Fibroblast of skin of left quadriceps (primary cell): ENCODE measurements at regions not wholly inside any gene's neighbourhood (a gene's known extent, or its start where the extent isn't known, plus 50 kb on each side); places are given as distances from the start of the nearest gene placed in this dataset.

ENCODE experiments used
- DNase-seq, 2 experiments: peaks; one replicate each; pipeline ENCODE4 v3.0.0-alpha.2; 2013; ENCODE audit warnings: low read depth in 2 of 2

DNA sequence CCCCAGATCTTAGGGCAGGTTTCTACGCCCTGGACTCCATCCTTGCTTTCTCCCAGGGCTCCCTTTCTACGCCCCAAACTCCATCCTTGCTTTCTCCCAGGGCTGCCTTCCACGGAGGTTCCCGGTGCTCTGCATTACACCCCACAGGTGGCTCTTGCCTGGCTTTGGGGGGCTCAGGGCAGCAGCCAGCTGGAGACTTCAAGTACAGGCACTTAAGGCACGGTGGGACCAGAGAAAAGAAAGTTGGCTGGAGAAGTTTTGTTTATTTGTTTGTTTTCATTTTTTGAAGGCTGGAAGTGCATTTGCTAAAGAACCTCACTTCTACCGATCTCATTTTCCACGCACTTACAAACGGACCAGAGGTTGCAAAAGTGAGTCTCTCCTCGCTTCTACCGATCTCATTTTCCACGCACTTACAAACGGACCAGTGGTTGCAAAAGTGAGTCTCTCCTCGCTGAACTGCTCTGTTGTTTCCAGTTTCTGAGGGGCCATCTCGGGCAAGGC lies 103.8 kb upstream of the MED13L start:
- no peak for DNase-seq

DNA sequence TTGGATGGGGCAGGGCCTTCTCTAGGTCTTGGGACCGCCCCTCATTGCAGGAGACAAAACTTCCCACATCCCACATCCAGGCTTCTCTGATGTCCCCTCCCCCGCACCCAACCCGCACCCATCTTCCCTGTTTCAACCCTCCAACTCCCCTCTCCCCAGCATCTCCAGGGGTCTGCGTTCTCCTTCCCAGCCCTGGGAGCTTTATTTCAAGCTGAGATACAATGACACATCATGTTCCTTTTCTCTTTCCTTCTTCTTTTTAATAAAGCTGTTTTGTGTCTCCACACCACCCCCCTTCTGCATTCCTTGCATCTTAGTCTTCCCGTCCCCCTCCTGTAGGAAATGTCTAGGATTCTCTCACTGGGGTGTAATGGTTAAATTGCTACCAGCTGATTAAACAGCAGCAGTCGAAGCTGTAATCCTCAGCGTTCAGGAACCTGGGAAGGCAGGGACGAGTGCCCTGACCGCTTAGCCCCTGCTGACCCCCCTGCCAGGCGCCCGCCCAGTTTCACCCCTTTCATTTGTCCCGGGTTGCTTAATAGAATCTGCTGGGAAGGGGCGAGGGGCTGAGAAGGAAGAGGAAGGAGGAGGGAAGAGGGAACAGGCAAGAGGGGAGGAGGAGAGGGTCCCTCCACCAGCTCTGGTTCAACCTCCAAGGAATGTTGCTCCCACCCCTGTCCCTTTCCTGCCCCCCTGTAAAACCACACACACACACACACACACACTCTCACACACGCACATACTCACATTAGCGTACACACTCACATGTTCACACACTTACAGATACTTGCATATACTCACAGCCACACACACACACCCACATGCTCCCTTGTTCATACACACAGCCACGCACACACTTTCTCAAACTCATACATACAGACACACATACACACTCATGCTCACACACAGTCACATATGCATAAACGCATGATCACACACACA lies 104.5 kb upstream of the MED13L start:
- DNase-seq, result peak; percentile 98 to 99

DNA sequence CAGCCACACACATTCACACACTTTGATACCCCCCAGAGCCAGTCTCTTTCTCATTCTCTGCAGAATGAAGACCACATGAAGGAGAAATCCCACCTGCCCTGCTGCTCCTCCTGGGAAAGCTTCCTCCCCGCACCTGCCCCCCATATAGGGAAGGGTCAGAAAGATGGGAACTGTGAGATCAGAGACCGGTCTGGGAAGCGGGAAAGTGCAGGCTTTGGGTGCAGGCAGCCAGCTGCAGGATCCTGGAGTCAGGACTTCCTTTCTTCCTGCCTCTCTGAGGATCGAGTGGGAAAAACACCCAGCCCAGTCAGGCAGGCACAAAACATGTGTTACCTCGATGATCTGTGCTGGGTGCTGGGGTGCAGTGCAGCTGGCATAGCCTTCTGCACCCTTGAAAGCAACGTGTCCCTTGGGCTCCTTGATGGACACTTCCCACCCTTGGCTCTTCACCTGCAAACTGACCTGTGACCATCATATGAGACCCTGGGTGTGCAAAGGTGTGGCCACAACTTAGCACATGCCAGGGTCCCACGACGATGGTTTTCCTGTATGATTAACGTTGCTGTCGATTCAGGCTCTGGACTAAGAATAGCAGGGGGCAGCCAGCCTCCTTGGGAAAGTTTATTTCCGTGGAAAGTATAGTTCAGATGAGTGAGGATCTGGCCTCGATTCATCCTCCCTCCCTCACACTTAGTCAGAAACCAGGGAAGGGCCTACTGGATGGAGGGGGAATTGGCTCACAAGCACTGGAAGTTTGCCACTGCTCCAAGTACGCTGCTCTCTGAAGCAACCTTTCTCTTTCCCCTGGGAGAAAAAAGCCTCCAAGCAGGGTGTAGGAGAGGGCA lies 105.4 kb upstream of the MED13L start:
- peak; percentile 98 for DNase-seq

DNA sequence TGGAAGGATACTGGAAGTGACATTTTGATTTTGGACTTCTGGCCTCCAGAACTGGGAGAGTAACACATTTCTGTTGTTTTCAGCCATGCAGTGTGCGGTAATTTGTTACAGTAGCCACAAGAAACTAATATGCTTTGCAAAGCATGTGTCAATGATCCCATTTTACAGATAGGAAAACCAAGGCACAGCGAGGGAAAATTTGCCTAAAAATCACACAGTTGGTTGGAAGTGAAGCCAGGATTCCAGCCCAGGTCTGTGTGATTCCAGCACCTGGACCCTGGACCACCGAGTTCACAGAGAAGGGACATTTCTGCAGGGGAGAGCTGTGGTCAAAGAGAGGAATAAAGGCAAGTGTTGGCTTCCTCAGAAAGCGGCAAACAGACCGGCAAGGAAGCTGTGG lies 106.7 kb upstream of the MED13L start:
- DNase-seq, result no peak

DNA sequence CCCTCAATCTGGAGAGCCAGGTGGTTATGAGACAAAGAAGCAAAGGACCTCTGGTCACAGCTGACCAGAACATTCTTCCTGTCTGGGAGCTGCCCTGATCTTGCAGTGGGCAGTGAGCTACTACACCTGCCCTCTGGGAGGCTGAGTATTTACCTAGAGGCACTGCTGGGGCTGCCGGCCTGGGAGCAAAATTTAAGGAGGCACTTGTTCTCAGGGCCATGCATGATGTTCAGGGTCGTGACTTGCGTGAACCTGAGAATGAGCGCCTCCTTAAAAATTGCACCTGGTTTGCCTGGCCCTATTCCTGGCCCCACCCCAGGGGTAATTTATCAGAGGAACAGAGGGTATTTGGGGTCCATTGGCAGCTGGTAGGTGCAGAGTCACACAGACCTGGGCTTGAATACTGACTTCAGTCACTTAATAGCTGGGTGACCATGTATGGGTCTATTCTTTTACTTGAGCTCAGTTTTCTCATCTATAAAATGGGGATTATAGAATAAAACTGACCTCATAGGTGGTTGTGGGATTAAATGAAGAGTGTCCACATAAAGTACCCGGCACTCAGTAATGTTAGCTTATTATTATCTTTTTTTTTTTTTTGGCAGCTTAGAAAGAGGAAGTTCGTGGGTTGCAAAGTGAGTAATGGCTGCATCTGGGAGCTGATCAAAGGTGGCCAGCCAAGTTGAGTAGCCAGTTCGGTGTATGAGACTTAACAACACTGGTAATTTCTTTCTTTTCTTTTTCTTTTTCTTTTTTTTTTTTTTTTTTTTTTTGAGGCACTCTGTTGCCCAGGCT lies 107.4 kb upstream of the MED13L start:
- no peak for DNase-seq

DNA sequence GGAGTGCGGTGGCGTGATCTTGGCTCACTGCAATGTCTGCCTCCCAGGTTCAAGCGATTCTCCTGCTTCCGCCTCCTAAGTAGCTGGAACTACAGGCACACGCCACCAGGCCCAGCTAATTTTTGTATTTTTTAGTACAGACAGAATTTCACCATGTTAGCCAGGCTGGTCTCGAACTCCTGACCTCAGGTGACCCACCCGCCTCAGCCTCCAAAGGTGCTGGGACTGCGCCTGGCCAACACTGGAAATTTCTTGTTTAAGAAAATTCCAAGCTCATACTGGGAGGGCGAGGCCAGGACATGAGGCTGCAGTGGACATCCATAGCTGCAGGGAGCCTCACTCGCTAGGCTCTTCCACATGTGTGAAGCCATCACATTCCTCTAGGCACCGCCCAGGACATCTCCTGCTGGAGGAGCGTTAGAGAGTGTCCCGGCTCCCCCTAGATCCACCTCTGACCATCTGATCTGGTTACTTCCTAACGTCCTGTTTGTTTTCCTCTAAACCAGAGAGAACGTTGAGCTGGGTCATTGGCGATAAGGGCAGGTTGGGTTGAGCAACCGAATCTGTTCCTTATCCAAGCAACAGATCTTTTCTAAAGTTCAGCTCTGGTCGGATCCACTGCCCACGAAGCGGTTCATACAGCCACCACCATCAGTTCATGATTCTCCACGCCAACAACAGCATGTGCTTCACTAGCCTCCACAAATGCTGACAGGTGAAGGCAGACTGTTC lies 108.2 kb upstream of the MED13L start:
- DNase-seq, result no peak

DNA sequence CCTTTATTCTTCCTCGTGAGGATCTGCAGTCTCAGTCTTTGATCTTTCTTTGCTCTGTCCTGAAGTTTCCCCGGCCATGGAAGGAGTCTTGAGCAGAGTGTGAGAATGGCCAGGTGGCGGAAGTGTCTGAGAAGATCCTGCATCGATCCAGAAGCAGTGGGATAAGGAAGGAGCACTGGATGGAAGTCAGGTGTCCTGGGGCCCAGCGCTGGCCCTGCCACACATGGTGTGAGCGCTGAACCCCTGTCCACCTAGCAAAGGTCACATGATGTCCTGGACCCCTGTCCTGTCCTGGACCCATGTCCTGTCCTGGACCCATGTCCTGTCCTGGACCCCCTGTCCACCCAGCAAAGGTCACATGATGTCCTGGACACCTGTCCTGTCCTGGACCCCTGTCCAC lies 111.8 kb upstream of the MED13L start:
- no peak for DNase-seq

DNA sequence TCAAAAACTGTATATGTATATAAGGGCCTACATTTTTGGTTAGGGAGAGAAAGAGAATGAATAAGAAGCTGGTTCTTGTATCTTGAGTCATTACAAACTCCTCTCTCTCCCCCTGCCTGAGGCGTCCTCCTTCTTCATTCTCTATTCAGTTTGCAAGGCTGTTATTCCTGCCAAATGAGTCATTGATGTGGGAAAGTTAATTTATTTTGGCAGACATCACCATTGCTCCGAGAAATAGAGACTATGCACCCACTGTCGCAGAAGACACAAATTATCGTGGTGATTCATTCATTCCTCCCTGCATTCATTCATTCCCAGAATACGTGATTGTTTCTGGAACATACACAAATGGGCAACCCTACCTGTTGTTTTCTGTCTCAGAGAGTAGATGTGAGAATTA lies 112.5 kb upstream of the MED13L start:
- peak; percentile 93 for DNase-seq

DNA sequence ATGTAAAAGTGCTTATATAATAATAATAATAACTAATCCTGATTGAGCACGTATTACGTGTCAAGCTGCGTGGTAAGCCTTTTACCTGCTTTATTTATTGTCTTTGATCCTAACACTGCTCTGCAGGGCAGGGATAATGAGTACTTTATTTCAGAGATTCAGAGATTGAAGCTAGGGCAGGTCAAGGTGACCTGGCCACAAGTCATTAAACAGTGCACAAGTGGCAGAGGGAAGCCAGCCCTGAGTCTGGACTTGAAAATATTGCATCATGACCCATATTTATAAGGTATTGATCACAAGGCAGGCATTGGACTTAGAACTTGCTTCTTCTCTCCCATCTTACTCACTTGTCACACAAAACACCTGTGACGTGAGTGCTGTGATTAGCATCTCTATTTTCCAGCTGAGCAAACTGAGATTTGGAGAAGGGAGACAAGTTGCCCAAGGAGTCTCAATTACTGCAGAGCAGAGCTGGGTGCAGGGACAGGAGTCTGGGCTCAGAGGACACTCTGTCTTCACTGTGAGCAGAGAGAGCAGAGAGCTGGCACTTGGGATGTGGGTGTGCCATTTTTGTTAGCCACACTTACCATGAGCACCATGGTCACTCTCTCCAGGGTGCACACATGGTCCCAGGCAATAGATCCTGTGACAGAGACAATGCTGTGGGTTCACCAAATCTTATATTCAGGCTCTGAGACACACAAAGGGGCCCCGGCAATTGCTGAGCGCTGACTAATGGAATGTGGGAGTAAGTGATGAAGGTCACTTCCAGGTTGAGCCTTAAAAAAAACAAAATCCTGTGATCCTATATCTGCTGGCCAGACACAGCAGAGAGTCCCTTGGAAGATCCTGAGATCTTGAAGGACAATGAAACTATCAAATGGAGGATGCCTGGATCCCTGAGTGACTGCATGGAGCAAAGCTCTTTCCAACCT lies 113.2 kb upstream of the MED13L start:
- no peak for DNase-seq

DNA sequence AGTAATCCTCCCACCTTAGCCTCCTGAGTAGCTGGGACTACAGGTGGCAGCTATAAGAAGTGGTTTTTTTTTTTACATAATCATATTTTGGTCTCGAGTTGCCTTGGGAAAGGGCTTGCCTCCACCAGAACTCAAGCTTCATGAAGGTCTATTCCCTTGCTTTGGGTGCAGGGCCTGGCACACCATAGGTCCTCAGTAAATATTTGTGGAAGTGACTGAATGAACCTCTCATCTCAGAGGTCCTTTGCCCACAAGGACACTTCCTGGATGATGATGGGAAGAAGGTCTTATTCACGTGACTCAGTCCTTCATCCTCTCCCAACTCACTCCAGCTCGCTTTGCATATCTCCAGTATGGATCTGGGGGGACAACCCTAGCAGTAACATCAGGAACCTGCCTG lies 114.0 kb upstream of the MED13L start:
- DNase-seq, result no peak

DNA sequence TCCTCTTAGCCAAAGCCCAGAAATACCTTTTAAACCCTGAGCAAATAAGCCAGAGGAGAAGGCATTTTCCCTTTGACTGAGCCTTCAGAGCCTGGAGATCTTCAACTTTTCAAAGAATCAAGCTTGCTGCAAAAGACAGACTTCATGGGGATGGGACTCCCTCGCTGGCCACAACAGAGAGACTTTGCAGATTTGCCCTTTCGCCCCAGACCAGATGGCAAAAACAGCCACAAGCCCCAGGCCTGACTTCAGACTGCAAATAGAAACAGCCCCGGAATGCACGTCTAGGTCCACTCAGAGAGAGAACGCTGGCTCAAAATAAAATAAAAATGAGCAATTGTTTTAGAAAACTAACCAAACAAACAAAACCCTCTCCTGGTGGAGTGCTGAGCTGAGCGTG lies 114.6 kb upstream of the MED13L start:
- no peak for DNase-seq

DNA sequence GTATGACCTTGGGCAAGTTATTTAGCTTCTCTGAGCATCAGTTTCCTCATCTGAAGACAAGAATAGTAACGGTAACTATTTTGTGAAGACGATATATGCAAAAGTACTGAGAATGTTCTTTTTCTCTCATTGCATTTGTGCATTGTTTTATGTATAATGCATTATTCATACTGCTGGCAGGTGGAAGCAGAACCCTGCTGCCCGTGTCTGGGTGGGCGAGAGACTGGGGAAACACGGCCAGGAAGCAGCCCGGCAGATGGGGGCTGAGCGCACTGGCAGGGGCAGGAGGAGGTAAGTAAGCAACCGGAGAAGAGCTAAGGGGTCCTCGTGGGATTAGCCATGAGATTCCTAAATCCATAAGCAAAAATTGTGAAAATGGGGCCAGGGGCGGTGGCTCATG lies 115.8 kb upstream of the MED13L start:
- no peak for DNase-seq

DNA sequence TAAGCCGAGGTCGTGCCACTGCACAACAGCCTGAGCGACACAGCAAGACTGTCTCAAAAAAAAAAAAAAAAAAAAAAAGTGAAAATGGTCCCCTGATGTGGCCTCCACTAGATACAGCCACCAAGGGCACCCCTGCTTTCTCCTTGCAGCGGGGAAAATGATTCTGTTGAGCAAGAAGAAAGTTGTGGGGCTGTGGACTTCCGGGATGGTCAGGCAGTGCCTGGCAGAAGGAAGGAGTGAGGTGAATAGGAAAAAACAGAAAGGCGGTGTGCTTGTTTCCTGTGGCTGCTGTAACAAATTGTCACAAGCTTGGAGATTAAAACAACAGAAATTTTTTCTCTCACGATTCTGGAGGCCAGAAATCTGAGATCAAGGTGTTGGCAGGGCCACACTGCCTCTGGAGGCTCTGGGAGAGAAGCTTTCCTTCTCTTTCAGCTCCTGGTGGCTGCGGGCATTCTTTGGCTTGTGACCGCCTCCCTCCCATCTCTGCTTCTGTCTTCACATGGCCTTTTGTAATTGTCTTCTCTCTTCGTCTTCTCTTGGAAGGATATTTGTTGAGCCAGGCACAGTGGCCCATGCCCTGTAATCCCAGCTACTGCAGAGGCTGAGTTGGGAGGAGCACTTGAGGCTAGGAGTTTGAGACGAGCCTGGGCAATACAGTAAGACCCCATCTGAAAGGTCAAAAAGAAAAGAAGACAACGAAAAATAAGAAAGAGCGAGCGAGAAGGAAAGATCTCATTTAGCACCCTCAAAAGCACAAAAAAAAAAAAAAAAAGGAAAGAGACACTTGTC lies 116.6 kb upstream of the MED13L start:
- no peak for DNase-seq

DNA sequence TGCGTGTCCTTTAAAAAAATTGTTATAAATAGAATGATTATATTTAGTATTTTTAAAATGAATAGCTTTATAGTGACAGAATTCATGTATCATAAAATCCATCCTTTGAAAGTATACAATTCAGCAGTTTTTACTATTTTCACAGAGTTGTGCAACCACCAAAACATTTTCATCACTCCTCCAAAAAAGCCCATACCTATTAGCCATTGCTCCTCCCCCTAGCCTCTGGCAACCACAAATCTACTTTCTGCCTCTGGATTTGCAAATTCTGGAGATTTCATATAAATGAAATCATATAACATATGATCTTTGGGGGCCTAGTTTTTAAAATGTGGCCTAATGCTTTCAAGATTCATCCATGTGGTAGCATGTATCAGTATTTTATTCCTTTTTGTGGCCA lies 117.9 kb upstream of the MED13L start:
- peak; percentile 77 to 79 for DNase-seq

DNA sequence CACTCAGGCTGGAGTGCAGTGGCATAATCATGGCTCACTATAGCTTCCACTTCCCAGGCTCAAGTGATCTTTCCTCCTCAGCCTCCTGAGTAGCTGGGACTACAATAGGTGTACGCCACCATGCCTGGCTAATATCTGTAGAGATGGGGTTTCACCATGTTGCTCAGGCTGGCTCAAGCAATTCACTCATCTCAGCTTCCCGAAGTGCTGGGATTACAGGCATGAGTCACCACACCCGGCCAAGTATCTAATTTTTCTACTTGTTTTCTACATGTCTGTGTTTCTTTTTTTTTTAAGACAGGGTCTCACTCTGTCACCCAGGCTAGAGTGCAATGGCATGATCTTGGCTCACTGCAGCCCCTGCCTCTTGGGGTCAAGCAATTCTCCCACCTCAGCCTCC lies 119.7 kb upstream of the MED13L start:
- no peak for DNase-seq

DNA sequence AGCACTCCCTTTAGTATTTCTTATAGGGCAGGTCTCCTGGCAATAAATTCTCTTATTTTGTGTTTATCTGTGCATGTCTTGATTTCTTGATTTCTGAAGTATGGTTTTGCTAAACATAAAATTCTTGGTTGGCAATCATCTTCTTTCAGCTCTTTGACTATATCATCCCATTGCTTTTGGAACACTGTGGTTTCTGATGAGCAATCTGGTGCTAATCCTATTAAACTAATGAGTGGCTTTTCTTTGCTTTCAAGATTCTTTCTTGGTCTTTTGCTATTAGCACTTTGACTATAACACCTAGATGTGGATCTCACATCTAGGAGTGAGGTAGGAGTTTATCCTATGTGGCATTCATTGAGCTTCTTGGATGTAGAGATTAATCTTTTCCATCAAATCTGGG lies 120.7 kb upstream of the MED13L start:
- DNase-seq, result no peak

DNA sequence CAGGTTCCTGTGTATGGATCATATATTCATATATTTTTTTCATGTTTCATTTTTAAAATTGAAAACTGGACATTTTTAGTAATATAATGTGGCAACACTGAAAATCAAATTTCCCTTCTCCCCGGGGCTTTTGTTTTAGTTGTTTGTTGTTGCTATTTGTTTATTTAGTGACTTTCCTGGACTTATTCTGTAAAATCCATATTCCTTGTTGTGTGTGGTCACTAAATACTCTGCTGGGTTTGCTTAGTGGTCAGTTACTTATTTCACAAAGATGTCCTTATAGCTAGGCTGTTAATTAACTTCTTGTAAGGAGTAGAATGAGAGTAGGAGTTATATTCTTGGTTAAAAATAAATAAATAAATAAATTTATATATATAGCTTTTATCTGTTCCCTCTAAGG lies 121.6 kb upstream of the MED13L start:
- no peak for DNase-seq

DNA sequence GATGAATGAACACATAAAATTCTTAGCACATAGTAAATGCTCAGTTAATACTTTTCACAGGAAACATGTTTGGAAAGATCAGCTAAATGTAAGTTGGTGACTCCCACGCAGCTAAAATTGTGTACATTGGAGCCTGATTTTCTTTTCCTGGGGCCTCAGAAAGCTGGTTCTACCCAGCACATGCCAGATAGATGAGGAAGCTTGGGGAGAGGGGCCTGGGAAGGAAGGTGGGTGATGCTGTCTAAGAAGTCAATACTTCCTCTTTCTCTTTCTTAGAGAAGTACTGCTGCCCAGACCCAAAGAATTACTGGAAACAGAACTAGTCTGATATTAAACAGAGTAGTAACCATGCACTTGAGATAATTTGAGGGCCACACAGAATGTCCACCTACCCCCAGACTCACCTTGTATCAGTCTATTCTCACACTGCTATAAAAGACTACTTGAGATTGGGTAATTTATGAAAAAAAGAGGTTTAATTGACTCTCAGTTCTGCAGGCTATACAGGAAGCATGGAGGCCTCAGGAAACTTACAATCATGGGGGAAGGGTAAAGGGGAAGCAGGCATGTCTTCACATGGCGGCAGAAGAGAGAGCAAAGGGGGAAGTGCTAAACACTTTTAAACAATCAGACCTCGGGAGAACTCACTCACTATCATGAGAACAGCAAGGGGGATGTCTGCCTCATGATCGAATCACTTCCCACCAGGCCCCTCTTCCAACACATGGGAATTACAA lies 123.3 kb upstream of the MED13L start:
- DNase-seq, result no peak

DNA sequence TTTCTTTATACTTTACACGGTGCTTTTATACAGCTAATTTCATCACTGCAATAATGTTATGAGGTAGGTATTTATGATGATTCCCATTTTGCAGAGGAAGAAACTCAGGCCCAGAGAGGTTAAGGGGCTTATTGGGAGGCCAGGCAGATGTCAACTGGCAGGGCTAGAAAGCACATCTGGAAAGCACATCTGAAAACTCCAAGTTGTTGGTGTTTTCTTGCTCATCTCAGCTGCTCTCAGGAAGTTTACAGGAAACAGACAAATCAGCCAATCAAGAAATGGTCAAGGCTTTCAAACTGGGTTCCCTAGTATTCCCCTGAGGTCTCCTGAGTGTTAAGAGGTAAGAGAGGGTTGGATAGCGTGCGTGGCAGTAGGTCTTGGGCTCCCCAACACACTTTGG lies 124.1 kb upstream of the MED13L start:
- DNase-seq, result no peak
